ENCODE measurements at regions not wholly inside any gene's neighbourhood (a gene's known extent, or its start where the extent isn't known, plus 50 kb on each side); places are given as distances from the start of the nearest gene placed in this dataset.
"Not testable (repeated sequence)": the region's sequence is repeated elsewhere in the genome, so short reads cannot be mapped to it uniquely, and the experiment has no call there.

- peak; percentile 61 for TF ChIP-seq CTCF (conservative IDR thresholded peaks at IDR 0.05; ENCODE audit: low read depth, low read length)
- no peak for DNase-seq (ENCODE audit: low read depth)
- no peak overlapping the region for H3K4me3 ChIP-seq (ENCODE audit: low read depth, low read length)
Observed at GRCh38 chr10:78664929-78665553, 403.7 kb upstream of the ZMIZ1 start.

DNA sequence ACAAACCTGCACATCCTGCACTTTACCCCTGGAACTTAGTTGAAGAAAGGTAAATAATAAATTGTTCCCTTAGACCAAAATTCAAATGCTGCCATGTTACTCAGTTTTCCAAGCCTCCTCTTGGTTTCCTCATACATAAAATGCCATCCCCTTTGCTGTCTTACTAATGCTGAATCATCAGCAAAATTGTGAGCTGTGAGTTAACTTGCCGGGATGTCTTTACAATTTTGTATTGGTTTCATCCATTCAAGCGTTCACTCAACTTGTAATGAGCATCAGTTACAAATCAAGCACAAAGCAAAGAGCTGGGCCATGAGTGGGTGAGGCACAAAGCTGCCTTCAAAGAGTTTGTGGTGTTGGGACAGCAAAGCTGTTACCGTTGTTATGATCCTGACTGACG, 395.8 kb upstream of the ZMIZ1 start:
- H3K4me3 ChIP-seq (ENCODE audit: low read depth, low read length), result no peak overlapping the region
- DNase-seq (ENCODE audit: low read depth), result peak; percentile 56
- TF ChIP-seq CTCF (conservative IDR thresholded peaks at IDR 0.05; ENCODE audit: low read depth, low read length), result no peak

GRCh38 chr10:78681141-78681540, 387.6 kb upstream of the ZMIZ1 start:
- DNase-seq (ENCODE audit: low read depth), result not testable (repeated sequence)

GRCh38 chr10:78681986-78682385, 386.8 kb upstream of the ZMIZ1 start:
- not testable (repeated sequence) for H3K4me3 ChIP-seq (ENCODE audit: low read depth, low read length); DNase-seq (ENCODE audit: low read depth)

More at GRCh38 chr10:78681141-78681540, 387.6 kb upstream of the ZMIZ1 start:
- H3K4me3 ChIP-seq (ENCODE audit: low read depth, low read length), result not testable (repeated sequence)

DNA sequence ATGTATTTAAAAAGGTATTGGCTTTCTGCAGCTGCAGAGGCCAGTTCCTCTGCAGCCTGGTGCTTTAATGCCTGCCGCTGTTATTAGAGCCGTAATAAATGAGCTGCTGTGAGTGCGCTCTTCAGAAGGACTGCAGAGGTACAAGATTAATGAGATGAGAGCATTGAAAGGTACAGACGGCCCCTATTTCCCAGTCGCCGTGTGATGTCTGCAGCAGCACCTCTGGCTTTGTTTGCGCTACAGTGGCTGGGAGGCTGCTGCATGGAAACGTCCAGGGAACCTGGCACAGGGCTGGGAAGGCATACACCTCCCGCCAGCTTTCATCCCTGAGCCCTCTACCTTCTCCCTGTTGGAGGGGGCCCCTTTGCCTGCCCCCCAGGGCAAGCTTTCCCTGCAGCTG, 383.8 kb upstream of the ZMIZ1 start:
- no peak for TF ChIP-seq CTCF (conservative IDR thresholded peaks at IDR 0.05; ENCODE audit: low read depth, low read length)
- H3K4me3 ChIP-seq (ENCODE audit: low read depth, low read length), result no peak overlapping the region
- DNase-seq (ENCODE audit: low read depth), result no peak

DNA sequence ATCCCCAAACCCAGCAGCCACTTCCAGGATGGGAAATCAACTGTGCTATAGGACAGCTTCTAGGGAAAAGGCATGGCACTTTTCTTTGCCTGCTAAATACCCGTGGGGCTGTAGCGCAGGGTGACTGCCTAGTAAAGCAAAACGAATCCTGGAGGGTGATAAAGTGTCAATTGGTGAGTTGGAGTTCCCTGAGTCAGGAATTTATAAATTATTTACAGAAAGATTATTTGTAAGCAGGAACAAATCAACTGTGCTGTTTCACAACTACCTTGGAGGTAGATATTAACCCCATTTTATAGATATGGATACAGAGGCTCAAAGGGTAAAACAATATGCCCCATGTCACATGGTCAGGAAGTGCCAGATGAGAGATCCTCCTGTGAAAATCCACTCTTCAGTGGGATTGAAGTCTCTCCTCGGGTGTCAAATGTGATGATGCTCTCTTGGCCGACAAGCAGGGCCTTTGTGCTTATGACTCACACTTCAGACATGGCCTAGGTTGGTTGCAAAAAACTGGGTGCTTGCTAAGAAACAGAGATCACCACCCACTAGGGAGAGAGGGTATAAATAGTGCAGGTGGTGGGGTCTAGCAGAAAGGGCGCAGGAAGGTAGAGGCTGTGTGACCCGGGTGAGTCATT, 383.2 kb upstream of the ZMIZ1 start:
- DNase-seq (ENCODE audit: low read depth), result peak; percentile 63
- H3K4me3 ChIP-seq (ENCODE audit: low read depth, low read length), result no peak overlapping the region
- TF ChIP-seq CTCF (conservative IDR thresholded peaks at IDR 0.05; ENCODE audit: low read depth, low read length), result no peak

GRCh38 chr10:78686444-78687060, 382.2 kb upstream of the ZMIZ1 start:
- DNase-seq (ENCODE audit: low read depth), result no peak
- TF ChIP-seq CTCF (conservative IDR thresholded peaks at IDR 0.05; ENCODE audit: low read depth, low read length), result no peak
- no peak overlapping the region for H3K4me3 ChIP-seq (ENCODE audit: low read depth, low read length)

- TF ChIP-seq CTCF (conservative IDR thresholded peaks at IDR 0.05; ENCODE audit: low read depth, low read length), result no peak
- H3K4me3 ChIP-seq (ENCODE audit: low read depth, low read length), result no peak overlapping the region
- DNase-seq (ENCODE audit: low read depth), result no peak
Observed at GRCh38 chr10:78687626-78688025, 381.1 kb upstream of the ZMIZ1 start.

Measured in epithelial cell of proximal tubule (primary cell).